ENCODE measurements at regions not wholly inside any gene's neighbourhood (a gene's known extent, or its start where the extent isn't known, plus 50 kb on each side); places are given as distances from the start of the nearest gene placed in this dataset.

DNA sequence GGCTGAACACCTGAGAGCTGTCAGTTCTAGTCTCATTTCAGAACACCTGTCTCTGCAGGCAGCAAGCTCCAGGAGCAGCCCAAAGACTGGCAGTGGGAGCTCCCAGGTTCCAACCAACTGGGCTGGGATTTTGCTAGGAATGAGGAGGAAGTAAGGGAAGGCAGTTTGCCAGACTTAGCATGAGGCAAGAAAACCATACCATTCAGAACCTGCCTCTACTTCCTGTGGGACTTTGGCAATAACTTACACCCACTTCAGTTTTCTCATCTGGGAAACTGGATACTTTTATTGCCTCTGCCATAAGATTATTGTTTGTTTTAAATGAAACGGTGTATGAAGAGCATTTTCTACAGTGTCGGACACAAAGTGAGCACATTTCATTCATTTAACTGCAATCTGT is 363.7 kb upstream of the ISX start:
- DNase-seq (ENCODE audit: low read depth, low spot score), result no peak
- in situ Hi-C loops (cut with HindIII; ENCODE audit: low pct_unique_long_range_greater_than_20kb, low sequenced_read_pairs), result no loop called here

DNA sequence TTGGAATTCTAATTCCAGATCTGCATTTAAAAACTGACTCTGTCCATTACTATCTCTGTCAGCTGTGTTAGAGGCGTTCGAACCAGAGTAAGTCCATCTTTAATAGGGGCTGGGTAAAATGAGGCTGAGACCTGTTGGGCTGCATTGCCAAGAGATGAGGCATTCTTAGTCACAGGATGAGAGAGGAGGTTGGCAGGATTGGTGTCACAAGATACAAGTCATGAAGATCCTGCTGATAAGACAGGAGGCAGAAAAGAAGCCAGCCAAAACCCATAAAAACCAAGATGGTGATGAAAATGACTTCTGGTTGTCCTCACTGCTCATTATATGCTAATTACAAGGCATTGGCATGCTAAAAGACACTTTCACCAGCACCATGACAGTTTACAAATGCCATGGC is 356.3 kb upstream of the ISX start:
- in situ Hi-C loops (cut with HindIII; ENCODE audit: low pct_unique_long_range_greater_than_20kb, low sequenced_read_pairs), result no loop called here
- DNase-seq (ENCODE audit: low read depth, low spot score), result no peak

DNA sequence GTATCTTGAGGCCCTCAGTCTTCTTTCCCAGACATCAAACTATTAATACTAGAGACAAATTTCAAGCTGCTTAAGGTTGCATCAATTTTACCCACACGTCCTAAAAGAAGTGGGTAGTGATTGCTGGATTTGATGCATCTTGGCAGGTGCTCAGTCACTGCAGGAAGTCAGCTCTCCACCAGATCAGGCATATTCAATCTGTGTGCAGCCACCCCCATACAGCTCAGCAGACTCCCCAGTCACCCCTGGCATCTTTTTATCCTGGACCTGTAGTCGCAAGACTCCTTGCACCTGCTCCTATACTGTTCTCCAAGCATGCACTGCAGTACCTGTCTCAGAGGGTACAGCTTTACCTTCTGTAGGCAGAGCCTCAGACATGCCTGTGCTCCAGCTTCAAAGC is 343.1 kb upstream of the ISX start:
- no peak for DNase-seq (ENCODE audit: low read depth, low spot score)
- in situ Hi-C loops (cut with HindIII; ENCODE audit: low pct_unique_long_range_greater_than_20kb, low sequenced_read_pairs), result no loop called here

DNA sequence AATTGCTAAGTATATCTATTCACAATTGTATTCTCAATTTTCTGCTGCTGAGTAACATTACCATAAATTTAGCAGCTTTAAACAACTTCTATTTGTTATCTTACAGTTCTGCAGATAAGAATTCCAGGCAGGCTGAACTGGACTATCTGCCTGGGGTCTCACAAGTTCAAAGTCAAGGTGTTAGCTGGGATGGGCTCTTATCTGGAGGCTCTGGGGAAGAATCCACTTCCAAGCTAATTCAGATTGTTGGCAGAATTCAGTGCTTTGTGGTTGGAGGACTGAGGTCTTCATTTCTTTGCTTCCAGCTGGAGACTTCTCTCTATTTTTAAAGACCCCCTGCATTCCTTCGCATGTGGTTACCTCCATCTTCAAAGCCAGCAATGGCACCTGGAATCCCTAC is 329.9 kb upstream of the ISX start:
- in situ Hi-C loops (cut with HindIII; ENCODE audit: low pct_unique_long_range_greater_than_20kb, low sequenced_read_pairs), result no loop called here
- no peak for DNase-seq (ENCODE audit: low read depth, low spot score)

- in situ Hi-C loops (cut with HindIII; ENCODE audit: low pct_unique_long_range_greater_than_20kb, low sequenced_read_pairs), result no loop called here
- DNase-seq (ENCODE audit: low read depth, low spot score), result no peak
These were observed 327.1 kb upstream of the ISX start for GRCh38 chr22:34738661-34739400.

DNA sequence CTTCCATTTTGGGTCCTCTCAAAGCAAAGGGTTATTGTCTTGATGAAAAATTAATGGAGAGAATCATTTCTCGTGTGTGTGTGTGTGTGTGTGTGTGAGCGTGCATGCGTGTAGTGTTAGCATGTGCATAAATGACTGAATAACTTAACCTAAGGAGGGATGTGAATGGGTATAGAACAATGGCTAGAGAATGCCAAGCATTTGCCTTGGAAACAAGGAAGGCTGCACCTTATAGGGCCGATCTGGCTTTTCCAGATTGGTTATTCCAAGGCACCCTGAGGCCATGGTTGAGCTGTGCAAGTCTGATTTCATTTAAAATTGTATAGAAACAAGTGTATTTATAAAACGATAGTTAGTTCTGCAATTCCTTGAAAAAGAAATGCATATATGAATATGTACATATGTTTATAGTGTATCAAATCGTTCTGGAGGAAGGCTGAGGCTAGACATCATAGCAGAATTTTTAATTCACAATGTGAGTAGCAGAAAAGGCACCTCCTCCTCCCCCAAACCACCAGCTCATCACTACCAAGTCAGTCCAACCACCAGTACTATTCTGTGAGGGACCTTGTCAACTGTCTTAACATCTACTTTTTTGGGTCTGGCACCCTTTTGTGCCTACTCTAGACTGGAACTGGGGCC is 322.7 kb upstream of the ISX start:
- in situ Hi-C loops (cut with HindIII; ENCODE audit: low pct_unique_long_range_greater_than_20kb, low sequenced_read_pairs), result no loop called here
- DNase-seq (ENCODE audit: low read depth, low spot score), result no peak

- no peak for DNase-seq (ENCODE audit: low read depth, low spot score)
- in situ Hi-C loops (cut with HindIII; ENCODE audit: low pct_unique_long_range_greater_than_20kb, low sequenced_read_pairs), result no loop called here
These were observed 305.5 kb upstream of the ISX start for GRCh38 chr22:34760276-34761008.

- in situ Hi-C loops (cut with HindIII; ENCODE audit: low pct_unique_long_range_greater_than_20kb, low sequenced_read_pairs), result no loop called here
- peak; percentile 62 for DNase-seq (ENCODE audit: low read depth, low spot score)
These were observed 304.8 kb upstream of the ISX start for GRCh38 chr22:34761111-34761510.

DNA sequence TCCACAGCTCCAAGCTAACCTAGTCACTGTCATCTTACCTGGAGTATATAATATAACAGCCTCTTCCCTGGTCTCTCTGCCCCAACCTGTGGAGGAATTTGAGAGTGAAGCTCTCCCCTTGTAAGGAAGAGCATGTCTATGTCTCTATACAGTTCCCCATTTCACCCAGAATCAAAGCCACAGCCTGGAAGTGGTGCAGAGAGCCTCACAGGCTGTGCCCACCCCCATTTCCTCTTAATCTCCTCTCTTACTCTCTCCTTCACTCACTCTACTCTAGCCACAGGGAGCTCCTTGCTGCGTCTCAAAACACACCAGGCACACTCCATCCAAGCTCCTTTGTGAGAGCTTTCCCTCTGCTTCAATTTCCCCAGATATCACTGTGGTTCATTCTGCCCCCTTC is 302.5 kb upstream of the ISX start:
- in situ Hi-C loops (cut with HindIII; ENCODE audit: low pct_unique_long_range_greater_than_20kb, low sequenced_read_pairs), result no loop called here

GRCh38 chr22:34765115-34765514 is 300.8 kb upstream of the ISX start:
- in situ Hi-C loops (cut with HindIII; ENCODE audit: low pct_unique_long_range_greater_than_20kb, low sequenced_read_pairs), result no loop called here
- no peak for DNase-seq (ENCODE audit: low read depth, low spot score)

More for the DNA sequence above, 302.5 kb upstream of the ISX start:
- no peak for DNase-seq (ENCODE audit: low read depth, low spot score)

- in situ Hi-C loops (cut with HindIII; ENCODE audit: low pct_unique_long_range_greater_than_20kb, low sequenced_read_pairs), result no loop called here
These were observed 296.6 kb upstream of the ISX start for GRCh38 chr22:34769361-34769760.

GRCh38 chr22:34776817-34777216 is 289.1 kb upstream of the ISX start:
- no peak for DNase-seq (ENCODE audit: low read depth, low spot score)
- in situ Hi-C loops (cut with HindIII; ENCODE audit: low pct_unique_long_range_greater_than_20kb, low sequenced_read_pairs), result no loop called here

More at GRCh38 chr22:34769361-34769760, 296.6 kb upstream of the ISX start:
- no peak for DNase-seq (ENCODE audit: low read depth, low spot score)

- in situ Hi-C loops (cut with HindIII; ENCODE audit: low pct_unique_long_range_greater_than_20kb, low sequenced_read_pairs), result no loop called here
- no peak for DNase-seq (ENCODE audit: low read depth, low spot score)
These were observed 284.3 kb upstream of the ISX start for GRCh38 chr22:34781681-34782080.

DNA sequence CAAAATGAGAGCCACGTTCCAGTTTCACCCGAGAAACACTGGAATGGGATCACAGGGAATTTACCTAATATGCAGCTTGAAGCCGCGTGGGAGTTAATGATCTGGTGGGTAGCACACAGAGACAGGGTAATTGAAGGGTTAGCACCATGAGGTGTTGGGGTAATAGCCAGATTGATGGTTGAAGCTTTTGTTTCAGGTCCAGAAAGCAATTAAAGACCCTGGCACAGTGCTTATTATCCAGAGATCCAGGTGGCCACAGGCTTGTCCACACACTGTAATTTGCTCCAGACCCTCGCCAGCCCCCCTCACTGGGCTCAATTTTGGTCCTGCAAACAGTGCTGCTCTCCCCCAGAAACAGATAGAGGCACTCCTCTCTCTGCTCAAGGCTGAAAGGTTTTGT is 282.5 kb upstream of the ISX start:
- DNase-seq (ENCODE audit: low read depth, low spot score), result no peak
- in situ Hi-C loops (cut with HindIII; ENCODE audit: low pct_unique_long_range_greater_than_20kb, low sequenced_read_pairs), result no loop called here

- DNase-seq (ENCODE audit: low read depth, low spot score), result no peak
- in situ Hi-C loops (cut with HindIII; ENCODE audit: low pct_unique_long_range_greater_than_20kb, low sequenced_read_pairs), result no loop called here
These were observed 281.9 kb upstream of the ISX start for GRCh38 chr22:34784056-34784455.

GRCh38 chr22:34797826-34798225 is 268.1 kb upstream of the ISX start:
- in situ Hi-C loops (cut with HindIII; ENCODE audit: low pct_unique_long_range_greater_than_20kb, low sequenced_read_pairs), result no loop called here
- no peak for DNase-seq (ENCODE audit: low read depth, low spot score)

DNA sequence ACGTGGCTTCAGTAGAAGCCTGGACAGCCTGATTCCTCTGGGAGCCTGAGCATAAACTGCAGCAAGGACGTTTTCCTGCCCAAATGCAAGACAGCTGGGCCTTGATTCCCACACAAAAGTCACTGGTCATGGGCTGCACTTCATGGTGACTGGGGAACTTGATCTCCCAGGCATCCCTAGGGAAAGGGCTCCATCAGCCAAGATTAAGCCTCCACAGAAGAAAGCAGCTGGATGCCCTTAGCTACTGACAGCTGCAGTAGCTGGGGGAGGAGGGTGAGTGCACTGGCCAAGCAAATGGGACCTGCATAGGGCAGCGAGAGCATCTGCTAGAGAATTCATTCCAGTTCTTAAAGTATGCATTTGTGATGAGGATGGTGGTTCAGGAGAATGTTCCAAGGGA is 267.4 kb upstream of the ISX start:
- in situ Hi-C loops (cut with HindIII; ENCODE audit: low pct_unique_long_range_greater_than_20kb, low sequenced_read_pairs), result no loop called here
- DNase-seq (ENCODE audit: low read depth, low spot score), result no peak

- in situ Hi-C loops (cut with HindIII; ENCODE audit: low pct_unique_long_range_greater_than_20kb, low sequenced_read_pairs), result no loop called here
- DNase-seq (ENCODE audit: low read depth, low spot score), result no peak
These were observed 265.5 kb upstream of the ISX start for GRCh38 chr22:34800260-34800980.
